ENCODE measurements at regions not wholly inside any gene's neighbourhood (a gene's known extent, or its start where the extent isn't known, plus 50 kb on each side); places are given as distances from the start of the nearest gene placed in this dataset.

DNA sequence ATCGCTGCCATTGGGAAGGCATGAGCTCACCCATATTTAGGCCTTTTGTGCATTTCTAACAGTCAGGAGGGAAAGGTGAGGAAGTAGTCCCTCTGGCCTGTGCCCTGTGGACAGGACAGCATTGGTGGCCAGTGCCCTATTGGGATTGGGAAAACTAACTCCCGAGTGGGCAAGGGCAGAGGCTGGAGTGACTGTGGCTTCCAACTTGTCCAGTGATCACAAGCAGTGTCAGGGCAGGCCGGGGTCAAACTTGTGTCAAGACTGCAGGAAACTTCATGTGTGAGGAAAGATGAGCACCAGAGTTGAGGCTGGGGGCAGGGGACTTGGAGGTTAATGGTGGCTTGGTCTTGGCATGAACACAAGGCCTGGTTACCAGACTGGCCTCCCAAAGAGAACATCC is 286.2 kb upstream of the FAM47C start:
- Histone ChIP-seq H3K36me3 (no peaks in the 10 kb centered on the region), H3K27me3 (peaks cover 0 to 10% of the 10 kb centered on the region in 2 donors), H3K4me3 (no peak overlapping the region), H3K27ac (no peak overlapping the region), H3K9me3 (no peaks in the 10 kb centered on the region), H3K4me1 (no peaks in the 10 kb centered on the region)
- no peak for DNase-seq (ENCODE audit: low spot score in 2 of 2)
- no peak for TF ChIP-seq POLR2A (IDR thresholded peaks at IDR 0.05)
- no peak for TF ChIP-seq POLR2AphosphoS5 (IDR thresholded peaks at IDR 0.05)
- TF ChIP-seq, protein P1, sequence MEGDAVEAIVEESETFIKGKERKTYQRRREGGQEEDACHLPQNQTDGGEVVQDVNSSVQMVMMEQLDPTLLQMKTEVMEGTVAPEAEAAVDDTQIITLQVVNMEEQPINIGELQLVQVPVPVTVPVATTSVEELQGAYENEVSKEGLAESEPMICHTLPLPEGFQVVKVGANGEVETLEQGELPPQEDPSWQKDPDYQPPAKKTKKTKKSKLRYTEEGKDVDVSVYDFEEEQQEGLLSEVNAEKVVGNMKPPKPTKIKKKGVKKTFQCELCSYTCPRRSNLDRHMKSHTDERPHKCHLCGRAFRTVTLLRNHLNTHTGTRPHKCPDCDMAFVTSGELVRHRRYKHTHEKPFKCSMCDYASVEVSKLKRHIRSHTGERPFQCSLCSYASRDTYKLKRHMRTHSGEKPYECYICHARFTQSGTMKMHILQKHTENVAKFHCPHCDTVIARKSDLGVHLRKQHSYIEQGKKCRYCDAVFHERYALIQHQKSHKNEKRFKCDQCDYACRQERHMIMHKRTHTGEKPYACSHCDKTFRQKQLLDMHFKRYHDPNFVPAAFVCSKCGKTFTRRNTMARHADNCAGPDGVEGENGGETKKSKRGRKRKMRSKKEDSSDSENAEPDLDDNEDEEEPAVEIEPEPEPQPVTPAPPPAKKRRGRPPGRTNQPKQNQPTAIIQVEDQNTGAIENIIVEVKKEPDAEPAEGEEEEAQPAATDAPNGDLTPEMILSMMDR (IDR thresholded peaks at IDR 0.05): no peak
- intact Hi-C loops (cut with DNase I; ENCODE audit: low total_unique reads): no loop called here

DNA sequence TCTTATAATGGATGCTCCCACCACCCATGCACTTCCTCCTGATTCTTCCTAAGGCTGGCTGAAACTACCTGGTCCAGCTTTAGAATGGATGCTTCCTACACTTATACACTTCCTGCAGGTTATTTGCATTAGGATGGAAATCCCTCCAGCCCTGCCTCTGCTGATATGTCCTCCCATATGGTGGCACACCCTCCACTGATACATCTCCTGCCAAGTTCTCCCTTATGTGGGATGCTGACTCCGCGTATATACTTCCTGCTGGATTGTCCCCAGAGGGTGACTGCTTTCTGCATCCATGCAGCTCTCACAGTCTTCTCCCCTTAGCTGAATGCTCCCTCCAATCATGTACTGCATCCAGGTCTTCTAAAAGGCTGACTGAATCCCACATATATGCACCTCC is 254.6 kb upstream of the FAM47C start:
- TF ChIP-seq, protein P1 (IDR thresholded peaks at IDR 0.05): no peak
- TF ChIP-seq POLR2AphosphoS5 (IDR thresholded peaks at IDR 0.05) (no peak), POLR2A (IDR thresholded peaks at IDR 0.05) (no peak)
- no peak overlapping the region for H3K27ac ChIP-seq
- intact Hi-C loops (cut with DNase I; ENCODE audit: low total_unique reads): no loop called here
- no peak overlapping the region for H3K4me3 ChIP-seq
- DNase-seq (ENCODE audit: low spot score in 2 of 2): no peak
- no peaks in the 10 kb centered on the region for H3K9me3 ChIP-seq
- peaks cover 0 to 53% of the 10 kb centered on the region in 2 donors for H3K27me3 ChIP-seq
- no peaks in the 10 kb centered on the region for H3K4me1 ChIP-seq
- H3K36me3 ChIP-seq: no peaks in the 10 kb centered on the region

DNA sequence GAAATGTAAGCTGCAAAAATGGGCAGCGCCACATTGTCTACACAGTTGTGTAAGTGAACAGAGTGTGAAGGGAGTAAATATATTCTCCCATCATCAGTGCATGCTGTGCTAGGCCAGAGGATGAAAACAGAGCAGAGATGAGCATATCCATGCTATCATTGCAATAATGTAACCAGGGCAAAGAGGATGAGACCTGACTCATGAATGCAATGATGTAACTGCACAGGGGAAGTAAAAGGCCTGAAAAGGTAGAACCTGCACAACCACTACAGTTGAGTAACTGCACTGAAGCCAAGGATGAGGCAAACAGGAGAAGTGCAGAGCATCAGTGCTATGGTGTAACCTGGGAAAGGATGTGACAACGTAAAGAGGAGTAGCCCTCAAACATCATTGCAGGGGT is 220.4 kb upstream of the FAM47C start:
- intact Hi-C loops (cut with DNase I; ENCODE audit: low total_unique reads): no loop called here
- Histone ChIP-seq H3K36me3 (no peaks in the 10 kb centered on the region), H3K27ac (no peak overlapping the region), H3K9me3 (no peaks in the 10 kb centered on the region), H3K4me3 (no peak overlapping the region), H3K4me1 (no peaks in the 10 kb centered on the region), H3K27me3 (peaks cover 0 to 15% of the 10 kb centered on the region in 2 donors)
- DNase-seq (ENCODE audit: low spot score in 2 of 2): no peak
- TF ChIP-seq, protein P1 (IDR thresholded peaks at IDR 0.05): no peak
- no peak for TF ChIP-seq POLR2A (IDR thresholded peaks at IDR 0.05)
- TF ChIP-seq POLR2AphosphoS5 (IDR thresholded peaks at IDR 0.05): no peak

DNA sequence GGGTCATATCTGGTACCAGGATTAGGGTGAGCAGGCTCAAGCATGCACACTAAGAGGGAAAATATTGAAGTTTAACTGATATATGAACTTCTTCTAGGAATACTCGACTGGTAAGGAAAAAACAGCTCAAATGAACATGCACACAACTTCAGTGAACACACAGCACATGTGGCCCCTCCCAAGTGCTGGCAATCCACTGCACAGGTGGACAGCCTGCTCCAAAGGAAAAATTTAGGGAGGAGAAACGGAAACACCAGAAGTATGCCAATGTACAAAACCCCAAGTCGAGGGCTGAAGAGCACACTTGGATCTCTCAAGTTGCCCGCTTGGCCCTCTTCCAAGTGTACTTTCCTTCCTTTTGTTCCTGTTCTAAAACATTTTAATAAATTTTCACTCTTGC is 205.0 kb upstream of the FAM47C start:
- DNase-seq (ENCODE audit: low spot score in 2 of 2): no peak
- TF ChIP-seq, protein P1 (IDR thresholded peaks at IDR 0.05): no peak
- TF ChIP-seq POLR2A (IDR thresholded peaks at IDR 0.05) (no peak), POLR2AphosphoS5 (IDR thresholded peaks at IDR 0.05) (no peak)
- Histone ChIP-seq H3K27ac (no peak overlapping the region), H3K4me3 (no peak overlapping the region), H3K36me3 (no peaks in the 10 kb centered on the region), H3K4me1 (no peaks in the 10 kb centered on the region), H3K27me3 (no peaks in the 10 kb centered on the region), H3K9me3 (no peaks in the 10 kb centered on the region)
- intact Hi-C loops (cut with DNase I; ENCODE audit: low total_unique reads): no loop called here

DNA sequence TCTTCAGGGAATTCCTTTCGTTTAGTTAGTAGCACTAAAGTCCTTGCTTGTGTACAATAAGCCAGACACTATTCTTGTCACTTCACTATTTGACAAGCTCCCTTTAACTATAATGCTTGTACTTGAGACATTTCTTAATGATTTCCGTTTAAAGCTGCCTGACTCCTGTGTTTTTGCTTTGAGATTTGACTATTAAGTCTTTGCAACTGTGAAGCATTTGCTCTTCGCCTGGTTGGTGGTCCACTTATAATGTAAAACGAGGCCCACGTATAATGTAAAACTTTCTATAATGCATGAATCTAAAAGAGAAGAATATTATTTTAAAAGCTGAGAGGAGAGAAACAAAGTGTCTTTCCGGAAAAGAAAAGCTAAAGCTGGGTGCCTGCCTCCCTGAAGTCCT is 204.1 kb upstream of the FAM47C start:
- Histone ChIP-seq H3K27ac (no peak overlapping the region), H3K9me3 (no peaks in the 10 kb centered on the region), H3K27me3 (no peaks in the 10 kb centered on the region), H3K4me1 (no peaks in the 10 kb centered on the region), H3K36me3 (no peaks in the 10 kb centered on the region), H3K4me3 (no peak overlapping the region)
- intact Hi-C loops (cut with DNase I; ENCODE audit: low total_unique reads): no loop called here
- DNase-seq (ENCODE audit: low spot score in 2 of 2): no peak
- TF ChIP-seq POLR2A (IDR thresholded peaks at IDR 0.05): no peak
- TF ChIP-seq POLR2AphosphoS5 (IDR thresholded peaks at IDR 0.05): no peak
- TF ChIP-seq, protein P1 (IDR thresholded peaks at IDR 0.05): no peak

Measured in breast epithelium (tissue), 4 donors.